Posterior cingulate gyrus (tissue), 11 donors: ENCODE measurements at regions not wholly inside any gene's neighbourhood (a gene's known extent, or its start where the extent isn't known, plus 50 kb on each side); places are given as distances from the start of the nearest gene placed in this dataset.

Experiments used
- DNase-seq, 10 donors: peaks; one replicate each; pipeline versions ENCODE4 v3.0.0 to v3.0.0-alpha.2; 2020 to 2021; ENCODE audit warnings: mixed read lengths in 3 of 10
- intact Hi-C: fragments of 100-400 bp; cut with DNase I; formaldehyde crosslinking; loops from one replicate; pipeline ENCODE4 v1.15.1; 2023

DNA sequence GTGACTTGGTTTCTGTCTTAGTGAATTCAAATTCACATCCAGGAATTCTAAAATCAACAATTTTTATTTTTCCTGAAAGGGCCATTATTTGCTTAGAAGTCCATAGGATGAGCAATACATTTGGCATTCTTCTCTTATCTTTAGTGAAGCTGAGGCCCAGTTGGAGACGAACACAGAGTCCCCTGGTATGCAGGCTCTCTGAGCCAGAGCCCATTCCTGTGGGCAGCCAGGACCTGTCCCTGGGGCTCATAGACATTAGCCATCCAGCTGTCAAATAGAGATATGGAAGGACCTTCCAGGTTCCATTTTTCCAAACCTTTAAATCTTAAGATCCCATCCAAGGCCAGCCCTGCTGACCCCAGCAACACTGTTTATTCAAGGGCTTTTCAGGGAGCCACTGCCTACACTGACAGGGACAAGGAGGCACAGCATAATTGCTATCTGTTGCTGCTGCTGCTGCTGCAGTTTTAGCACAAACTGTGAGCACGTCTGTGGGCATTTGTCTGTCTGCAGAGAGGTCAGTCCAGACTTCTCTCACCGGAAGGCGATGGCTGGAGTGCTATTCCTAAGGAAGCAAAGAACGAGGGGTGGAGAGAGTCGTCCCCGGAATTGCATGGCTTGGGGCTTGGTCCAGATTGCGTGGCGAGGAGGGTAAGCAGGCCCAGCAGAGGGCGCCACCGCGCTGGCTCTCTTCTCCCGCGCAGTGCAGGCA, 639.0 kb downstream of the CCDC171 start:
- intact Hi-C loops, result no loop called here

DNA sequence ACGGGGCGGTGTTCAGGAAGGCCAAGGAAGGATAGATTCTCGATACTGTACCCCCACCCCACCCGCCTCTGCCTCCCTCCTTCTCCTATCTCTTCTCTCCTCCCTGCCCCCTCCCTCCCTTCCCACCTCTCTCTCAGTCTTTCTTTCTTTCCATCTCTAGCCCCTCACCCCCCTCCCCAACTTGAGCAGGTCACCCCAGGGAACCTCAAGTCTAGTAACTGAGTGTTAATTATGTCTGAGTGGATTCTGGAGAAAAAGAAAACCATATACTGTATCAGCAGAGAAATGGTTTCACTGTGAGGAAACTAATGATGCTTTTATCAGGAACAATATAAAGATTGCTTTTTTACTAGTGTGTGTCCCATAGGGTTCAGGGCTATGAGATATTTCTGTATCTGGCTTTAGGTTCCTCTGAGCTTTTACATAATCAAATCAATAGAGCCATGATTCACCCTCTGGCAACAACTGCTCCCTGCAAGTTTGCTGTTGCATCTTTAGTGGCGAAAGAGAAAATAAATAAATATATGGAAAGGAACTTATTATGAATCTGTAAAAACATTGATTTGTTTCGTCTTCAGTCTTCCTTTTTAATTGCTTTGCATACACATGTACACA, 639.7 kb downstream of the CCDC171 start:
- DNase-seq, result no peak
- intact Hi-C loops, result no loop called here

More for the DNA sequence above, 639.0 kb downstream of the CCDC171 start:
- DNase-seq, result peak in 9 of 10 donors; percentile 38 to 92 (median 61)

GRCh38 chr9:16193066-16193465, 640.2 kb downstream of the CCDC171 start:
- intact Hi-C loops, result no loop called here
- DNase-seq, result no peak

GRCh38 chr9:16196206-16196605, 643.4 kb downstream of the CCDC171 start:
- no peak for DNase-seq
- intact Hi-C loops, result no loop called here

GRCh38 chr9:16197578-16198370, 644.9 kb downstream of the CCDC171 start:
- intact Hi-C loops, result no loop called here
- DNase-seq, result peak in 1 of 10 donors; percentile 63

DNA sequence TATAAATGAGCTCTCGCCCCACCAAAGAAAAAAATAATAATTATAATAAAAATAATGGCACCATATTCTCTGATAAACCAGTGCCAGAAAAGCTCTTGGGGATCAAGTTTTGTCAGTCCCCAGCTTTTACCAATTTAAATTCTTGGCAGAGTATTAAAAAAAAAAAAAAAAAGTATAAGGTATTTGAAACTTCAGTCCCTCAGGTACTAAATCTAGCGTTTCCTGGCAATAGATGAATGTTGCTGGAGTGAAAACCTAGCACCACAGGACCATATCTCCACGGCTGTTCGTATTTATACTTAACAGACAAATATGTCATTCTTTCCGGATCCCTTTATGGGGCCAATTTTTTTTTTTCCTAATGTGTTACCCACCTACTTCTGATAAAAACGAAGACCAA, 646.2 kb downstream of the CCDC171 start:
- DNase-seq, result no peak
- intact Hi-C loops, result no loop called here

DNA sequence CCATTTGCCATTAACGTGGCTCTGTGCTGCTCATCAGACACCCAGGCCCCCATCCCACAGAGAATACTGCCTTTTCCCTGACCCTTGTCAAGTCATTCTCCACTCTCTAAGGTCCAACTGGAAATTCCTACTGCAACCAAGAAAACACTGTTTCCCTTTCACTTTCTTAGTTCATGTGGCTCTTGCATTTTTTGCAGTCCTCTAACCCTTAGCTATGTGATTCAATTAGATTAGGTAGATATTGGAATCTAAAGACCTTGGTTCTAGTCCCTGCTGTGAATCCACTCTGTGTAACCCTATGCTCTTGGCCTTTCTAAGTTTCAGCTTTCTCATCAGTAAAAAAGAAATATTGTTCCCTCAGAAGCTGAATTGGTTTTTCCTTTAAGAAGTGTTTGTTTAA, 649.4 kb downstream of the CCDC171 start:
- DNase-seq, result no peak
- intact Hi-C loops, result no loop called here

GRCh38 chr9:16202914-16203728, 650.3 kb downstream of the CCDC171 start:
- intact Hi-C loops, result no loop called here
- no peak for DNase-seq

- intact Hi-C loops, result no loop called here
Measured at GRCh38 chr9:16203729-16204573, 651.1 kb downstream of the CCDC171 start.

DNA sequence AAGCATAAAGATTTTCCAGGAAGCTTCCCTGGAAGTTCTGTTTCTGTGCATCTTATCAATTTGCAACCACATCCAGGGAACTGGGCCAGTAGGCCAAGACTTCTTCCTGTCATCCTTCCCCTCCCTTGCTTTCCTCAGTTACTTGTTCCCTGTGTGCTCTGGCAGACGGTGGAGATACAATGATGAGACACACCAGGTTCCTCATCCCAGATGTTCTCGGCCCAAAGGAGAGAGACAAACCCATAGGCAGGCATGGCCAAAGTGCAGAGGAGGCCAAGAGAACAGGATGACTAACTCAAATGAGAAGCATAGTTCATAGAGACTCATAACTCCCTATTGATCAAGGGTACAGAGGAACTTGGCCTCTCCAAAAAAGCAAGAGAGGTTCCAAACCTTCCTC, 652.6 kb downstream of the CCDC171 start:
- intact Hi-C loops, result no loop called here
- DNase-seq, result no peak

More at GRCh38 chr9:16203729-16204573, 651.1 kb downstream of the CCDC171 start:
- DNase-seq, result peak in 1 of 10 donors; percentile 45

GRCh38 chr9:16206518-16206917, 653.7 kb downstream of the CCDC171 start:
- intact Hi-C loops, result no loop called here
- no peak for DNase-seq

- peak in 2 of 10 donors; percentile 65 to 70 for DNase-seq
- intact Hi-C loops, result no loop called here
Measured at GRCh38 chr9:16207161-16207560, 654.3 kb downstream of the CCDC171 start.

DNA sequence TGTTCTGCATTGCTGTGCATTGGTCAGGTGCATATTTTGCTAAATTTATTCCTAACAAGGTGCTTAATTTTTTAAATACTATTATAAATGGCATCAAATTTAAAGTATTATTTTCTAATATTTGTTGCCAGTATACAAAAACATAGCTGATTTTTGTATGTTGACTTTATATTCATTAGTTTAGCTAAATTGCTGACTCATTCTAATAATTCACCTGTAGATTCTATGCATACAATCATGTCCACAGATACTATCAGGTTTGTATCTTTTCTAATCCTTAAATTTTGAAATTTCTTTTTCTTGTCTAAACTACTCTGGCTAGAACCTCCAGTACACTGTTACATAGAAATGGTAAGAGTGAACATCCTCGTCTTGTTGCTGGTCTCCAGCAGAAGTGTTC, 657.6 kb downstream of the CCDC171 start:
- intact Hi-C loops, result no loop called here
- DNase-seq, result no peak

DNA sequence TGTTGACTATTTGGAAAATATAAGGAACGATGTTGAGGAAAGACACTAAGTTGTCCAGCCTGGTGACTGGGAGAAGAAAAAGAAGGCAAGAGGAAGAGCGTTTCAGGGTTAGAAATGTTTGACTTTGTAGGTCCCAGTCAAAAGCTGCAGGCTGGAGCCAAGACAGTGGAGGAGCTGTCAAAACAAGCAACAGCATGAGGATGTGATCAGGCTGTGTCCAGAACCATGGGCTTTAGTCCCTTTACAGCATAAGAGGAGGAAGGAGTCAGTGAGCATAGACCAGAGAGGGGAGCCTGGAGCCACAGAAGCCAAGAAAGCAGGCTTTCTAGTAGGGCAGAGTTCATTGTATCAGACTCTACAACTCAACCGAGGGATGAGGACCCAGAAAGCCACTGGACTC, 658.5 kb downstream of the BNC2 start:
- intact Hi-C loops, result no loop called here
- no peak for DNase-seq

GRCh38 chr9:16213781-16214515, 656.5 kb downstream of the BNC2 start:
- intact Hi-C loops, result no loop called here
- DNase-seq, result no peak

DNA sequence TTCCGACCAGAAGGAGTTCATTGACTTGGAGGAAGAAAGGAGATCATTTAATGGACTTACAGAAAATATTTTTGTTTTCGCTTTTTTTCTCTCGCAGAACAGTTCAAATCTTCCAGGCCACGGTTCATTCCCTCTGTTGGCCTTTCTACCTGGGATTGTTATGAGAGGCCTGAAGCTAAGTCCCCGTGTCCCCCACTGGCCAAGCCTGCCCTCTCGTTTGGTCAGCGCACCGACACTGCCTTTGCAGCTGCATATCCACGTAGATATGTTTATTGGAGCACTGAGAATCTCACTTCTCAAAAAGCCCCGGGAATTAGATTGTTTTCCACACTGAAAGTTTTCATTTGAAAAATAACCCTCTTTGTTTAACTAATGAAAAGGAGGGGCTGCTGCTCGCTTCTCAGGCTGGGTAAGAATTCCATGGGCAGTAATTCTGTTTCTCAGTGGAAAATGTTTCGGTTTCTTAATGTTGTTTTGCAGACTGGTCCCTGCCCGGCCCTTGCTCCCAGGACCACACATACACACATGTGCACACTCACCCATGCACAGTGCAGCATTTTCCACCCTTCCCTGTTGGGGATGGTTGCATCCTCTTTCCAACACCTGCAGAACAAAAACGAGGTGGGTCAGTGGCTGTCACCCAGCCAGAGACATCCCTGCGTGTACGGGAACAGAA, 655.7 kb downstream of the BNC2 start:
- intact Hi-C loops, result no loop called here
- DNase-seq, result no peak

- intact Hi-C loops, result no loop called here
- DNase-seq, result no peak
Measured at GRCh38 chr9:16215353-16215680, 655.2 kb downstream of the BNC2 start.

- intact Hi-C loops, result no loop called here
Measured at GRCh38 chr9:16217943-16218701, 652.3 kb downstream of the BNC2 start.

More at GRCh38 chr9:16217943-16218701, 652.3 kb downstream of the BNC2 start:
- DNase-seq, result peak in 4 of 10 donors; percentile 12 to 87 (median 42)
